Skeletal muscle tissue (tissue), 3 donors: ENCODE measurements at regions not wholly inside any gene's neighbourhood (a gene's known extent, or its start where the extent isn't known, plus 50 kb on each side); places are given as distances from the start of the nearest gene placed in this dataset.

Source experiments
- H3K27ac ChIP-seq: one replicate; pipeline ENCODE4 v1.7.0; 2013; ENCODE audit warnings: mild to moderate bottlenecking, low read depth, low read length, inconsistent platforms
- H3K27me3 ChIP-seq, 3 donors: one replicate each; pipeline ENCODE4 v1.7.0; 2013; ENCODE audit warnings: low read length in 3 of 3; ENCODE audit not compliant: control insufficient read depth in 3 of 3, insufficient read depth in 3 of 3
- H3K36me3 ChIP-seq, 3 donors: one replicate each; pipeline ENCODE4 v1.7.0; 2013; ENCODE audit warnings: low read length in 3 of 3; ENCODE audit not compliant: control insufficient read depth in 3 of 3, insufficient read depth in 3 of 3
- H3K4me1 ChIP-seq, 3 donors: one replicate each; pipeline ENCODE4 v1.7.0; 2013; ENCODE audit warnings: low read length in 3 of 3, mild to moderate bottlenecking in 3 of 3; ENCODE audit not compliant: control insufficient read depth in 3 of 3, insufficient read depth in 3 of 3
- H3K4me3 ChIP-seq, 3 donors: one replicate each; pipeline ENCODE4 v1.7.0; 2013; ENCODE audit warnings: low read length in 3 of 3
- H3K9ac ChIP-seq, 3 donors: one replicate each; pipeline ENCODE4 v1.7.0; 2013; ENCODE audit warnings: low read length in 3 of 3, mild to moderate bottlenecking in 3 of 3, moderate library complexity in 2 of 3, low read depth in 1 of 3
- H3K9me3 ChIP-seq, 3 donors: one replicate each; pipeline ENCODE4 v1.7.0; 2013; ENCODE audit warnings: low read length in 3 of 3; ENCODE audit not compliant: control insufficient read depth in 3 of 3
- donor health status: Osteomylitis.

- Histone ChIP-seq H3K27ac (no peak overlapping the region), H3K4me3 (no peak overlapping the region), H3K36me3 (no peaks in the 10 kb centered on the region), H3K9ac (no peak overlapping the region), H3K9me3 (no peaks in the 10 kb centered on the region), H3K27me3 (no peaks in the 10 kb centered on the region), H3K4me1 (no peaks in the 10 kb centered on the region)
These were observed 323.4 kb upstream of the UBE2E3 start for GRCh38 chr2:180657054-180657453.

- no peaks in the 10 kb centered on the region for H3K9me3 ChIP-seq
- H3K9ac ChIP-seq = no peak overlapping the region
- H3K4me3 ChIP-seq = no peak overlapping the region
- H3K4me1 ChIP-seq = no peaks in the 10 kb centered on the region
- no peaks in the 10 kb centered on the region for H3K27me3 ChIP-seq
- no peak overlapping the region for H3K27ac ChIP-seq
- H3K36me3 ChIP-seq = no peaks in the 10 kb centered on the region
These were observed 324.0 kb upstream of the UBE2E3 start for GRCh38 chr2:180656455-180656847.

- H3K9me3 ChIP-seq = no peaks in the 10 kb centered on the region
- no peak overlapping the region for H3K4me3 ChIP-seq
- no peaks in the 10 kb centered on the region for H3K27me3 ChIP-seq
- no peak overlapping the region for H3K27ac ChIP-seq
- H3K36me3 ChIP-seq = no peaks in the 10 kb centered on the region
- H3K4me1 ChIP-seq = no peaks in the 10 kb centered on the region
- no peak overlapping the region for H3K9ac ChIP-seq
These were observed 324.5 kb upstream of the UBE2E3 start for GRCh38 chr2:180655842-180656454.

- Histone ChIP-seq H3K36me3 (no peaks in the 10 kb centered on the region), H3K4me3 (no peak overlapping the region), H3K9ac (no peak overlapping the region), H3K4me1 (no peaks in the 10 kb centered on the region), H3K27me3 (no peaks in the 10 kb centered on the region), H3K9me3 (no peaks in the 10 kb centered on the region), H3K27ac (no peak overlapping the region)
These were observed 325.0 kb upstream of the UBE2E3 start for GRCh38 chr2:180655393-180655792.

GRCh38 chr2:180653481-180653880 is 326.9 kb upstream of the UBE2E3 start:
- H3K27ac ChIP-seq = no peak overlapping the region
- no peak overlapping the region for H3K9ac ChIP-seq
- H3K9me3 ChIP-seq = no peaks in the 10 kb centered on the region
- H3K4me1 ChIP-seq = no peaks in the 10 kb centered on the region
- no peaks in the 10 kb centered on the region for H3K36me3 ChIP-seq
- H3K27me3 ChIP-seq = no peaks in the 10 kb centered on the region
- no peak overlapping the region for H3K4me3 ChIP-seq

- no peak overlapping the region for H3K4me3 ChIP-seq
- no peaks in the 10 kb centered on the region for H3K36me3 ChIP-seq
- H3K9me3 ChIP-seq = no peaks in the 10 kb centered on the region
- H3K9ac ChIP-seq = no peak overlapping the region
- H3K27me3 ChIP-seq = no peaks in the 10 kb centered on the region
- H3K27ac ChIP-seq = no peak overlapping the region
- H3K4me1 ChIP-seq = no peaks in the 10 kb centered on the region
These were observed 327.6 kb upstream of the UBE2E3 start for GRCh38 chr2:180652794-180653193.

GRCh38 chr2:180651596-180651995 is 328.8 kb upstream of the UBE2E3 start:
- Histone ChIP-seq H3K36me3 (no peaks in the 10 kb centered on the region), H3K9me3 (no peaks in the 10 kb centered on the region), H3K9ac (no peak overlapping the region), H3K27me3 (no peaks in the 10 kb centered on the region), H3K4me1 (no peaks in the 10 kb centered on the region), H3K27ac (no peak overlapping the region), H3K4me3 (no peak overlapping the region)

GRCh38 chr2:180647621-180648020 is 332.8 kb upstream of the UBE2E3 start:
- no peaks in the 10 kb centered on the region for H3K4me1 ChIP-seq
- no peaks in the 10 kb centered on the region for H3K27me3 ChIP-seq
- no peak overlapping the region for H3K4me3 ChIP-seq
- no peak overlapping the region for H3K27ac ChIP-seq
- no peak overlapping the region for H3K9ac ChIP-seq
- no peaks in the 10 kb centered on the region for H3K9me3 ChIP-seq
- H3K36me3 ChIP-seq = no peaks in the 10 kb centered on the region

- Histone ChIP-seq H3K4me1 (no peaks in the 10 kb centered on the region), H3K4me3 (no peak overlapping the region), H3K27me3 (no peaks in the 10 kb centered on the region), H3K36me3 (no peaks in the 10 kb centered on the region), H3K27ac (no peak overlapping the region), H3K9me3 (no peaks in the 10 kb centered on the region), H3K9ac (no peak overlapping the region)
These were observed 333.2 kb upstream of the UBE2E3 start for GRCh38 chr2:180647221-180647620.

- Histone ChIP-seq H3K27me3 (no peaks in the 10 kb centered on the region), H3K36me3 (no peaks in the 10 kb centered on the region), H3K4me3 (no peak overlapping the region), H3K9me3 (no peaks in the 10 kb centered on the region), H3K4me1 (no peaks in the 10 kb centered on the region), H3K9ac (no peak overlapping the region), H3K27ac (no peak overlapping the region)
These were observed 333.6 kb upstream of the UBE2E3 start for GRCh38 chr2:180646756-180647155.

- Histone ChIP-seq H3K4me1 (no peaks in the 10 kb centered on the region), H3K27me3 (no peaks in the 10 kb centered on the region), H3K4me3 (no peak overlapping the region), H3K9me3 (no peaks in the 10 kb centered on the region), H3K9ac (no peak overlapping the region), H3K27ac (no peak overlapping the region), H3K36me3 (no peaks in the 10 kb centered on the region)
These were observed 335.7 kb upstream of the UBE2E3 start for GRCh38 chr2:180644709-180645108.
